GM19328 (cell line): ENCODE measurements at regions not wholly inside any gene's neighbourhood (a gene's known extent, or its start where the extent isn't known, plus 50 kb on each side); places are given as distances from the start of the nearest gene placed in this dataset.

ENCODE experiments used
- ATAC-seq: cut with Tn5 transposase; IDR thresholded peaks from one replicate; pipeline ENCODE4 v1.9.1; 2021; ENCODE audit warnings: mild to moderate bottlenecking, moderate library complexity; ENCODE audit not compliant: unreplicated experiment

GRCh38 chr5:54656261-54656728 is 138.7 kb downstream of the SNX18 start:
- ATAC-seq: no peak

- ATAC-seq: no peak
These were observed 138.2 kb downstream of the SNX18 start for GRCh38 chr5:54655761-54656160.

GRCh38 chr5:54655266-54655665 is 137.7 kb downstream of the SNX18 start:
- no peak for ATAC-seq

- no peak for ATAC-seq
These were observed 136.5 kb downstream of the SNX18 start for GRCh38 chr5:54653956-54654614.

GRCh38 chr5:54651482-54652076 is 134.0 kb downstream of the SNX18 start:
- no peak for ATAC-seq

GRCh38 chr5:54649041-54649504 is 131.5 kb downstream of the SNX18 start:
- ATAC-seq: no peak

- ATAC-seq: peak; percentile 94
These were observed 129.0 kb downstream of the SNX18 start for GRCh38 chr5:54646356-54647101.

GRCh38 chr5:54645882-54646355 is 128.4 kb downstream of the SNX18 start:
- no peak for ATAC-seq

- no peak for ATAC-seq
These were observed 126.7 kb downstream of the SNX18 start for GRCh38 chr5:54644226-54644625.

- ATAC-seq: no peak
These were observed 126.1 kb downstream of the SNX18 start for GRCh38 chr5:54643685-54644106.

- ATAC-seq: no peak
These were observed 122.1 kb downstream of the SNX18 start for GRCh38 chr5:54639621-54640020.

- no peak for ATAC-seq
These were observed 120.5 kb downstream of the SNX18 start for GRCh38 chr5:54638106-54638505.

GRCh38 chr5:54637654-54638053 is 120.1 kb downstream of the SNX18 start:
- no peak for ATAC-seq

GRCh38 chr5:54634089-54634488 is 116.5 kb downstream of the SNX18 start:
- no peak for ATAC-seq

GRCh38 chr5:54632131-54632701 is 114.7 kb downstream of the SNX18 start:
- no peak for ATAC-seq

- no peak for ATAC-seq
These were observed 113.3 kb downstream of the SNX18 start for GRCh38 chr5:54630738-54631359.

GRCh38 chr5:54629115-54629514 is 111.6 kb downstream of the SNX18 start:
- ATAC-seq: no peak

GRCh38 chr5:54628050-54628449 is 110.5 kb downstream of the SNX18 start:
- no peak for ATAC-seq

- ATAC-seq: no peak
These were observed 108.8 kb downstream of the SNX18 start for GRCh38 chr5:54626407-54626806.

- ATAC-seq: no peak
These were observed 107.4 kb downstream of the SNX18 start for GRCh38 chr5:54624805-54625568.
